ENCODE measurements at regions not wholly inside any gene's neighbourhood (a gene's known extent, or its start where the extent isn't known, plus 50 kb on each side); places are given as distances from the start of the nearest gene placed in this dataset.

GRCh38 chr9:649128-650074 lies 192.1 kb upstream of the DMRT1 start:
- Histone ChIP-seq H3K4me3 (peak overlapping the region; percentile 48), H3K27ac (peak overlapping the region; percentile 33 to 74)

GRCh38 chr9:650362-650761 lies 191.1 kb upstream of the DMRT1 start:
- TF ChIP-seq, protein P1, sequence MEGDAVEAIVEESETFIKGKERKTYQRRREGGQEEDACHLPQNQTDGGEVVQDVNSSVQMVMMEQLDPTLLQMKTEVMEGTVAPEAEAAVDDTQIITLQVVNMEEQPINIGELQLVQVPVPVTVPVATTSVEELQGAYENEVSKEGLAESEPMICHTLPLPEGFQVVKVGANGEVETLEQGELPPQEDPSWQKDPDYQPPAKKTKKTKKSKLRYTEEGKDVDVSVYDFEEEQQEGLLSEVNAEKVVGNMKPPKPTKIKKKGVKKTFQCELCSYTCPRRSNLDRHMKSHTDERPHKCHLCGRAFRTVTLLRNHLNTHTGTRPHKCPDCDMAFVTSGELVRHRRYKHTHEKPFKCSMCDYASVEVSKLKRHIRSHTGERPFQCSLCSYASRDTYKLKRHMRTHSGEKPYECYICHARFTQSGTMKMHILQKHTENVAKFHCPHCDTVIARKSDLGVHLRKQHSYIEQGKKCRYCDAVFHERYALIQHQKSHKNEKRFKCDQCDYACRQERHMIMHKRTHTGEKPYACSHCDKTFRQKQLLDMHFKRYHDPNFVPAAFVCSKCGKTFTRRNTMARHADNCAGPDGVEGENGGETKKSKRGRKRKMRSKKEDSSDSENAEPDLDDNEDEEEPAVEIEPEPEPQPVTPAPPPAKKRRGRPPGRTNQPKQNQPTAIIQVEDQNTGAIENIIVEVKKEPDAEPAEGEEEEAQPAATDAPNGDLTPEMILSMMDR (IDR thresholded peaks at IDR 0.05), result no peak

More at GRCh38 chr9:649128-650074, 192.1 kb upstream of the DMRT1 start:
- TF ChIP-seq, protein P1 (IDR thresholded peaks at IDR 0.05), result no peak
- DNase-seq (ENCODE audit: low spot score), result no peak

DNA sequence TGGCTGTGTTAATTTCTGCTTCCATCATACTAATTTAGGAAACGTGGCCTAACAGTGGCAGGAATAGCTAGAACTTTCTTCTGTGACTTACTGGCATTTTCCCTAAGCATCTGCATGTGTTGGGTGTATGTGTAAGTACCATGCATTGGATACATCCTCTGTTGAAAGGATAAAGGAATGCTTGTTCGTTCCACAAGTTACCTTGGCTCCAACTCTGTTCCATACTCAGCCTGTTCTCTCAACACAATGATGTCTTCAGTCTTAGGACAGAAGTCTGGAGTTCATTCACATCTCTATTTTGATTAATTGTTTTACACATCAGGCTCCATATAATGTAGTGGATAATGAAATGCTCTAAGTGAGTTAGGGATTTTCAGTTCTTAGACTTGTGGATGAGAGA lies 190.1 kb upstream of the DMRT1 start:
- H3K4me3 ChIP-seq, result no peak overlapping the region
- peak overlapping the region in 1 of 2 donors; percentile 12 for H3K27ac ChIP-seq
- TF ChIP-seq, protein P1 (IDR thresholded peaks at IDR 0.05), result no peak
- DNase-seq (ENCODE audit: low spot score), result no peak

More at GRCh38 chr9:650362-650761, 191.1 kb upstream of the DMRT1 start:
- no peak for DNase-seq (ENCODE audit: low spot score)
- H3K4me3 ChIP-seq, result peak overlapping the region; percentile 48
- peak overlapping the region; percentile 33 to 74 for H3K27ac ChIP-seq

- no peak for DNase-seq (ENCODE audit: low spot score)
- TF ChIP-seq, protein P1 (IDR thresholded peaks at IDR 0.05), result no peak
- no peak overlapping the region for H3K4me3 ChIP-seq
- peak overlapping the region; percentile 27 to 68 for H3K27ac ChIP-seq
Observed at GRCh38 chr9:652914-653313, 188.6 kb upstream of the DMRT1 start.

GRCh38 chr9:653421-653820 lies 188.1 kb upstream of the DMRT1 start:
- TF ChIP-seq, protein P1 (IDR thresholded peaks at IDR 0.05), result no peak

GRCh38 chr9:653856-654387 lies 187.6 kb upstream of the DMRT1 start:
- no peak overlapping the region for H3K4me3 ChIP-seq
- TF ChIP-seq, protein P1 (IDR thresholded peaks at IDR 0.05), result no peak
- H3K27ac ChIP-seq, result peak overlapping the region in 1 of 2 donors; percentile 68
- DNase-seq (ENCODE audit: low spot score), result no peak

More at GRCh38 chr9:653421-653820, 188.1 kb upstream of the DMRT1 start:
- no peak for DNase-seq (ENCODE audit: low spot score)
- Histone ChIP-seq H3K4me3 (no peak overlapping the region), H3K27ac (peak overlapping the region; percentile 27 to 68)

All from coronary artery (tissue), 2 donors.